IPS-18a (cell line): ENCODE measurements at regions not wholly inside any gene's neighbourhood (a gene's known extent, or its start where the extent isn't known, plus 50 kb on each side); places are given as distances from the start of the nearest gene placed in this dataset.

Source experiments
- H3K27ac ChIP-seq: one replicate; pipeline ENCODE4 v1.5.1; 2013; ENCODE audit warnings: low read length
- H3K27me3 ChIP-seq: one replicate; pipeline ENCODE4 v1.6.1; 2013; ENCODE audit warnings: mild to moderate bottlenecking, low read length; ENCODE audit not compliant: control insufficient read depth, insufficient read depth
- H3K36me3 ChIP-seq: one replicate; pipeline ENCODE4 v1.6.1; 2013; ENCODE audit warnings: low read depth, low read length; ENCODE audit not compliant: control insufficient read depth
- H3K4me1 ChIP-seq: one replicate; pipeline ENCODE4 v1.6.1; 2013; ENCODE audit warnings: low read depth, low read length; ENCODE audit not compliant: control insufficient read depth
- H3K4me3 ChIP-seq: one replicate; pipeline ENCODE4 v1.5.1; 2013; ENCODE audit warnings: low read length
- H3K9ac ChIP-seq: one replicate; pipeline ENCODE4 v1.6.1; 2013; ENCODE audit warnings: mild to moderate bottlenecking, low read length, moderate library complexity
- H3K9me3 ChIP-seq: one replicate; pipeline ENCODE4 v1.6.1; 2013; ENCODE audit warnings: low read depth, low read length; ENCODE audit not compliant: control insufficient read depth

DNA sequence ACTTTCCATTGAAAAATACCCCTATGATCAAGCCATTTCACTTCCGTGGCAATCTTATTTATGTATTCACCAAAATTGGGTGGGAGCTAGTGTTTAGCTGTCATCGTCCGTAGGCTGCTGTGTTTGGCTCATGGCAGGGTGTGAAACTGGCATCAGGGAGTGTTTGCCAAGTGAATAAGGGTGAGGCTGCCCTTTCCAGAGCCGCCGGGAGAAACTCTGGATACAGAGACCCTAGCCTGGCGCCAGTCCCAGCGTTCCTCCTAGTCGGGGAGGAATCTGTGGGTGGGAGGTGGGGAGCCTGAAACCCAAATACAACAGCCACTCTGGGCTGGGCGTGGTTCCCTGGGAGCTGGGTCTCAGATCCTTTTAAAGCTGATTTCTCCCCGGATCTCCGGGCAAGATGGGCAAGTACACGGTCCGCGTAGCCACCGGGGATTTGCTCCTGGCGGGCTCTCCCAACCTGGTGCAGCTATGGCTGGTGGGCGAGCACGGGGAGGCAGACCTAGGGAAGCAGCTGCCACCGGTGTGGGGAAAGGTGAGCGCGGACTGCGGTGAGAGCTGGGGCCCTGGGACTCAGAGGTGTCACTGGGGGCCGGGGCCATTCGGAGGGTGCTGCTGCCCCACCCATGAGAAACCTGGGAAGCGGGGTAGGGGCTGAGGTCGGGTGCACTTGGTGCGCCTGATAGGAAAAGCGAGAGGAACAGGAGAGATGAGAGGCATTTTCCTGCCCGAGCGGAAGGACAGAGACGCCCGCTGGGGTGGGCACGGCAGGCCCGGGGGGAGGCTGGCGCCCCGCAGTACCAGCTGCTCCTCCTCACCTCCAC, 62.1 kb upstream of the TEKT1 start:
- H3K4me1 ChIP-seq = no peaks in the 10 kb centered on the region
- peak overlapping the region; percentile 38 for H3K4me3 ChIP-seq
- H3K27ac ChIP-seq = no peak overlapping the region
- peaks cover 22% of the 10 kb centered on the region for H3K36me3 ChIP-seq
- no peaks in the 10 kb centered on the region for H3K9me3 ChIP-seq
- H3K9ac ChIP-seq = no peak overlapping the region
- peaks cover 29% of the 10 kb centered on the region for H3K27me3 ChIP-seq

DNA sequence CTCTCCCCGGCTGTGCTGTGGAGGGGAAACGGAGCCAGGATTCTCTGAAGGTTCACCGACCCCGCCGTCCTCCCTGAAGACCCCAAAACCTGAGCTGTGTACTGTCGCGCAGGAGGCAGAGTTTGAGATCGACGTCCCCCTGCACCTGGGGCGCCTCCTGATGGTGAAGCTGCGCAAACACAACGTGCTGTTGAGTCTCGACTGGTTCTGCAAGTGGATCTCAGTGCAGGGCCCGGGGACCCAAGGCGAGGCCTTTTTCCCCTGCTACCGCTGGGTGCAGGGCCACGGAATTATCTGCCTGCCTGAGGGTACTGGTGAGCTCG, 62.6 kb upstream of the TEKT1 start:
- H3K9ac ChIP-seq = no peak overlapping the region
- peak overlapping the region; percentile 38 for H3K4me3 ChIP-seq

DNA sequence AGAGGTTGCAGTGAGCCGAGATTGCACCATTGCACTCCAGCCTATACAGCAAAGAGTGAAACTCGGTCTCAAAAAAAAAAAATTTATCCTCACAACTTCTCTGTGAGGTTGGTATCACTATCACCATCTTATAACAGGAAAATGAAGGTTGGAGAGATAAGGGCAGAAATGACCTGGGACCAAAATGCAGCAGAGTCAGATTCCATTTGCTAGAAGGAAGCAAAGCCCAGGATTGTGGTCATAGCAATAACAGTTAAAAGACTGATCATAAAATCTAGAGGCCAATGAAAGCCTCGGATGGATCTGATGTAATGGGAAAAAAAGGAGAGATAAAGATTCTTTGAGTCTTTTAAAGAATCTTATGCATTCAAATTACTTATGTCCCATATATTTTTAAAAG, 69.6 kb upstream of the TEKT1 start:
- no peaks in the 10 kb centered on the region for H3K27me3 ChIP-seq
- H3K9me3 ChIP-seq = no peaks in the 10 kb centered on the region
- H3K4me1 ChIP-seq = no peaks in the 10 kb centered on the region
- no peak overlapping the region for H3K4me3 ChIP-seq
- H3K36me3 ChIP-seq = peaks cover 28% of the 10 kb centered on the region
- no peak overlapping the region for H3K27ac ChIP-seq
- H3K9ac ChIP-seq = no peak overlapping the region

More for the DNA sequence above, 62.6 kb upstream of the TEKT1 start:
- Histone ChIP-seq H3K27ac (no peak overlapping the region), H3K36me3 (peaks cover 26% of the 10 kb centered on the region), H3K4me1 (no peaks in the 10 kb centered on the region), H3K9me3 (no peaks in the 10 kb centered on the region), H3K27me3 (peaks cover 29% of the 10 kb centered on the region)

DNA sequence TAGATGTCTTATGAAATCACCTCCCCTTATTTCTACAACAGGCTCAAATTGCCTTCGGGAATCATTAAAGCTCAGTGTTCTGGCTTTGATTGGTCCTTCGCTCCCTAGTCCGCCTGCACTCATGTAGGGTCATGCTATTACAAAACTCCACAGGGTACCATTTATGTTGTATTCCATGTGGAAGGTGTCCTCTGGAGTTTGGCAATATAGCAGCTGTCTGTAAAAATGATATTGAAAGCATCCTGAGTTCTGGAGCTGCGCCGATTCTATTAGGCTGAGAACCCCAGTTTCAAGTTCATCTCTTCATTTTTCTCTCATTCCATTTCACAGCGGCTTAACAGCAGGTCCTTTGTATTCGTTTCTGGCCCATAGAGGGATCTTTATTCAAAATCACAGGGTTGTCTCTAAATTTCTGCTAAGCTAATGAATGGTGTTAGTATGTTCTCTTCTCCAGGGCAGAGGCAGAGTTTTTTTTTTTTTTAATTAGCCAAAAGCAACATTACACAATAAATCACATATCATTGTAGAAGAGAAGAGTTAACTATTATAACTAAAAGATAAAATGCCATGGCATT, 71.9 kb upstream of the TEKT1 start:
- H3K27ac ChIP-seq = no peak overlapping the region
- no peak overlapping the region for H3K4me3 ChIP-seq
- H3K27me3 ChIP-seq = no peaks in the 10 kb centered on the region
- no peaks in the 10 kb centered on the region for H3K4me1 ChIP-seq
- H3K36me3 ChIP-seq = peaks cover 8% of the 10 kb centered on the region
- H3K9ac ChIP-seq = no peak overlapping the region
- H3K9me3 ChIP-seq = no peaks in the 10 kb centered on the region

DNA sequence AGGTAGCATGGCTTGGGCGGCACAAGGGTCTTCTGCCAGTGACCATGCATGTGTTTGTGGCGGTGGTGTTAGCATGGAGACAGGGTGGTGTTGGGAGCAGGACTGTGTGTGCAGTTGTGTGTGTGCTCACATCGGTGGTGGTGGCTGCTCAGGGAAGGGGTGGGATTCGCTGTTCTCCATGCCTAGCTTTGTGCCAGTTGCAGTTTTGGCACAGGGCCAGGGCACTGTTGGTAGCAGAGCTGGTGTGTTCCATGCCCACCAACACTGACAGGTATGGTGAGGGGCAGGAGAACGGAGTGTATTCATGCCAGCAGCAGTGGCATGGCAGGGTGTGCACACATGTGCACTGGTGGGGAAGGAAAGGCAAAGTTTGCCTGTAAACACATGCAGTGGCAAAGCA, 77.3 kb upstream of the TEKT1 start:
- Histone ChIP-seq H3K27me3 (peaks cover 8% of the 10 kb centered on the region), H3K4me1 (no peaks in the 10 kb centered on the region), H3K4me3 (no peak overlapping the region), H3K9ac (no peak overlapping the region), H3K27ac (no peak overlapping the region), H3K9me3 (no peaks in the 10 kb centered on the region), H3K36me3 (no peaks in the 10 kb centered on the region)

DNA sequence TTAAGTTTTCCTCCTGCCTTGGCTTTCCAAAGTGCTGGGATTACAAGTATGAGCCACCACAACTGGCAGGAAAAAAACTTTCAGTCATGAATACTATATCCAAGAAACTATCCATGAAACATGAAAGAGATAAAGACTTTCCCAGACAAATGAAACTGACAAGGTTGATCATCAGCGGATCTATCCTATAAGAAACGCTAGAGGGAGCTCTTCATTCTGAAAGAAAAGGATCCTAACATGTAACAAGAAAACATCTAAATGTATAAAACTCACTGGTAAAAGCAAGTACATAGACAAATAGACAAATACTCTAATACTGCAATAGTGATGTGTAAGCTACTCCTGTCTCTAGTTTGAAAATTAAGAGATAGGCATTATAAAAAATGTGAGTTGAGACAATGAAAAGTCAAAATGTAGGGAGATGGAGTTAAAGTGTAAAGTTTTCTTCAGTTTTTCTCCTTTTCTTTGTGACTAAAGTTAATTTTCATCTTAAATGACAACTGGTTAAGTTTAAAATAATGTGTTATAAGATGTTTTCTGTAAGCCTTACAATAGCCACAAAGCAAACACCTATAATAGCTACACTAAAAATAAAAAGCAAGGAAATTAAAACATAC, 79.6 kb upstream of the TEKT1 start:
- no peaks in the 10 kb centered on the region for H3K9me3 ChIP-seq
- peaks cover 17% of the 10 kb centered on the region for H3K27me3 ChIP-seq
- H3K4me3 ChIP-seq = no peak overlapping the region
- H3K4me1 ChIP-seq = no peaks in the 10 kb centered on the region
- H3K9ac ChIP-seq = no peak overlapping the region
- no peaks in the 10 kb centered on the region for H3K36me3 ChIP-seq
- no peak overlapping the region for H3K27ac ChIP-seq

DNA sequence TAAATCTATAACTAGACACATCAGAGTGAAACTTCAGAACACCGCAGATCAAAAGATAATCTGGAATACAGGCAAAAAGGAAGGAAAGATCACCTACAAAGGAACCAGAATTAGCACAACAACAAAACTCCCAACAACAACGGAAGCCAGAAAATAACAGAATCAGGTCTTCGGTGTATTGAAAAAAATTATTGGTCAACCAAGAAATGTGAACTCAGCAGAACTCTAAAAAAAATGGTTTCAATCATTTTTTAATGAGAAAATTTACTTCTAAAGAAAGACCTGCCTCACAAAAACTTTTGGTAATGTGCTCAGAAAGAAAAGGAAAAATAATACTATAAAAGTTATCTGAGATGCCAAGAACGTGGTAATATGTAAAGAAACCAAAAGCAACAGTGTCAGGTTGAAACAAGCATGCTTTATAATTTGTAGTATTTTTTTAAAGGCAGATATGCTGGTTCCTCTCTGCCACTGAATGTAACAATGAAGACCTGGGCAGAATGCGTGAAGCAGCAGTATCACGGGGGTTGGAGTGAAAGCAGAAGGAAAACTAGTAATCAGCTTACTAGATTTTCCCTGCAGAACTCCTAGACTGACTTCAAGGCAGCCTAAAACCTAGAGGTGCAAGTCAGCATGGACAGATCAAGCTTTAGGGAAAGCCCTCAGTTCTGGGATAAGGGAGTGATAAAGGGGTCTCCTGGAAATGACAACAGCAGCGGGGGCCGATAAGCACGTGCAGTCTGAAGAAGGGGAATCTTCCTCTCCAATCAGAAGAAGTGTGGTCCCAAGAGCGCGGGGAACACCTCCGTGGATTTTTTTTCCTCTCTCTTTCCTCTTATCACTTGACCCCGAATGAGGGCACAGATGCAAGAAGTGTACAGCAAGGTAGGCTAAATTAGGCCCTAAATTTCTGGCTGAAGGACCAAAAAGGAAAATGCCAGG, 80.9 kb upstream of the TEKT1 start:
- peaks cover 17% of the 10 kb centered on the region for H3K27me3 ChIP-seq
- no peaks in the 10 kb centered on the region for H3K9me3 ChIP-seq
- H3K4me3 ChIP-seq = no peak overlapping the region
- no peak overlapping the region for H3K27ac ChIP-seq
- no peak overlapping the region for H3K9ac ChIP-seq
- no peaks in the 10 kb centered on the region for H3K4me1 ChIP-seq
- H3K36me3 ChIP-seq = no peaks in the 10 kb centered on the region

DNA sequence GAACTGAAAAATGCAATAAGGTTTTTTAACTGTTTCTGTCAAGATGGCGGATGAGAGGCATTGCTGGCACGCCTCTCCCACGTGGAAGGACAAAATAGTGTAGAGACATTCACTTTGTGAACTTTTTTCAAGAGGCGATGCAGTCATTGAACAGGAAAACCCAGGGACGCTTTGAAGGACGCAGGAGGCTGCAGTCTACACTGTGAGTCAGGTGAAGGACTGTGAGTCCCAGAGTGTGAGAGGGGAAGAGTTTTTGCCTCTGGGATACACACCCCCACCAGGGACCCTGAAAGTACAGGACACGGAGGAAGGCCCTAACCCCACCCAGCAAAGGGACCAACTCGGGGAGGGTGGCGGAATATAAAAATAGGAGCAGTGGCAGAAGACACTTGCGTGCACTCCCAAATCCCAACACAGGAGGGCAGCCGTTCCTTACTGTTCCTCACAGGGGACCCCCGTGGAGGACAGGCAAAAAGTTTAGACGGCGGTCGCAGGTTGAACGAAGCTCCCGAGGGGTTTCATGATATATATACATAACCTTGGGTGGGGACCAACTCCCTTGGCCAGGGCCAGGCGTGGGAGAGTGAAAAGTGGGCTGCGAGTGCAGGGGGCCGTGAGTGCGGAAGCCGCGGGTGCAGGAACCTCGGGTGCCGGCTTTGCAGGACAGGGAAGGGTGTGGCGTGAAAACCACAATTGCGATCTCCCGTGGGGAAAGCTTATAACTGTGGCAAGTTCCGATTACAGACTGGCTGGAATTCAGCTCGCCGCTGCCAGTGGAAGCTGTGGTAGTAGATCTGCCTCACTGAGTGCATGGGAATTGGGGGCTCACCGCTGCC, 82.0 kb upstream of the ALOX12 start:
- Histone ChIP-seq H3K4me3 (peak overlapping the region; percentile 28), H3K36me3 (no peaks in the 10 kb centered on the region)

DNA sequence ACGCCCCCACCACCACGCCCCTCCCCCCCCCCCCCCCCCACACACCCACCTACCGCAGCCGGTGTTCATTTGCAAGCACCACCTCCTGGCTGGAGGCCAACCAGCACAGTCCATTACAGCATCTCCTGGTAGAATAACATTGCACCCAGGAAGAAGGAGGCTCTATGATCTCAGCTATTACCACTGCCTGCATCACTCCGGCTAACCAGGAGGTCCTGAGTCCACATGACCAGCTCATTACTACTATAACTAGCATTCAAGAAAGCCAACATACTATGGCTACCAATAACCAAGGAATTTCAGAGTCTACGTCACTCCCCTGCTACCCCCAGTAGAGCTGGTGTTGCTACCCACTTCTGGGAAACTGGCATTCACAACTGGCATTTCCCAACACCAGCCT, 81.1 kb upstream of the ALOX12 start:
- Histone ChIP-seq H3K4me3 (no peak overlapping the region), H3K4me1 (no peaks in the 10 kb centered on the region)

More for the DNA sequence above, 82.0 kb upstream of the ALOX12 start:
- no peaks in the 10 kb centered on the region for H3K9me3 ChIP-seq
- no peak overlapping the region for H3K9ac ChIP-seq
- no peak overlapping the region for H3K27ac ChIP-seq
- H3K4me1 ChIP-seq = no peaks in the 10 kb centered on the region
- peaks cover 17% of the 10 kb centered on the region for H3K27me3 ChIP-seq

DNA sequence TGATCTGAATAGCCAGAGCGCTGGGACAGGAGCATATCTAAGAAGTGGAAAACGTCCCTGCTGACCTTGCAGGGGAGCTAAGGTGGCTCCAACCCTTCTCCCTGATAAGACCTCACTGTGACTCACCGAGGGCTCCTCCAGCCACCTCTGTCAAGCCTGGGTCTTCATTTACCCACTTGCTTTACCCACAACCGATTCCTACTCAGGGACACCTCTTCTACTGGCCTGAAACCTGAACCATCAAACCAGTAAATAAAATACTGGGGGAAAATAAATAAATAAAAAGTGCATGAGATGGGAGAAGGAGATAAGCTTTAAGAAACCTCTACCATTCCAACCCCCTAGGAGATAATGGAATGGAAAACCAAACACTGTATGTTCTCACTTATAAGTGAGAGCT, 80.2 kb upstream of the ALOX12 start:
- peaks cover 17% of the 10 kb centered on the region for H3K27me3 ChIP-seq
- H3K36me3 ChIP-seq = no peaks in the 10 kb centered on the region

More for the DNA sequence above, 81.1 kb upstream of the ALOX12 start:
- Histone ChIP-seq H3K27me3 (peaks cover 17% of the 10 kb centered on the region), H3K27ac (no peak overlapping the region), H3K9me3 (no peaks in the 10 kb centered on the region), H3K9ac (no peak overlapping the region), H3K36me3 (no peaks in the 10 kb centered on the region)

More for the DNA sequence above, 80.2 kb upstream of the ALOX12 start:
- Histone ChIP-seq H3K9me3 (no peaks in the 10 kb centered on the region), H3K4me1 (no peaks in the 10 kb centered on the region), H3K27ac (no peak overlapping the region), H3K4me3 (no peak overlapping the region), H3K9ac (no peak overlapping the region)
